Posterior vena cava (tissue), 2 donors: ENCODE measurements at regions not wholly inside any gene's neighbourhood (a gene's known extent, or its start where the extent isn't known, plus 50 kb on each side); places are given as distances from the start of the nearest gene placed in this dataset.

Source experiments
- DNase-seq: peaks from one replicate; pipeline ENCODE4 v3.0.0-alpha.2; 2020; ENCODE audit warnings: low spot score
- intact Hi-C, 2 donors: fragments of 100-400 bp; cut with DNase I; formaldehyde crosslinking; loops; one replicate each; pipeline versions ENCODE4 v1.14.1 to v1.14.2; 2022 to 2023
- donor health status: DM: yes; HTN: yes; CAD: no.
- donor health status: DM: yes; HTN: yes; CAD: no.

- intact Hi-C loops, result loop anchor here in 1 of 2 donors (10.0 kb wide), 1 partner anchor 757 kb away; the partner anchor contains the start of gene BTG1
- DNase-seq, result no peak
Measured at GRCh38 chr12:91387461-91388134, 205.0 kb upstream of the DCN start.

GRCh38 chr12:91384806-91385205 is 202.2 kb upstream of the DCN start:
- no peak for DNase-seq
- intact Hi-C loops, result loop anchor here in 1 of 2 donors (5.0 to 10.0 kb wide), 2 partner anchors 760 to 1187 kb away; partner anchors contain the start of gene BTG1

GRCh38 chr12:91384366-91384765 is 201.7 kb upstream of the DCN start:
- intact Hi-C loops, result loop anchor here in 1 of 2 donors (5.0 to 10.0 kb wide), 2 partner anchors 760 to 1188 kb away; partner anchors contain the start of gene BTG1
- no peak for DNase-seq

- no peak for DNase-seq
- intact Hi-C loops, result loop anchor here in 1 of 2 donors (5.0 to 10.0 kb wide), 2 partner anchors 762 to 1189 kb away; partner anchors contain the start of gene BTG1
Measured at GRCh38 chr12:91383099-91383498, 200.5 kb upstream of the DCN start.

GRCh38 chr12:91382081-91382543 is 199.5 kb upstream of the DCN start:
- intact Hi-C loops, result loop anchor here in 1 of 2 donors (5.0 to 10.0 kb wide), 2 partner anchors 763 to 1190 kb away; partner anchors contain the start of gene BTG1
- DNase-seq, result peak; percentile 93

- DNase-seq, result no peak
- intact Hi-C loops, result loop anchor here in 1 of 2 donors (5.0 to 10.0 kb wide), 2 partner anchors 763 to 1191 kb away; partner anchors contain the start of gene BTG1
Measured at GRCh38 chr12:91381309-91381804, 198.7 kb upstream of the DCN start.

- intact Hi-C loops, result loop anchor here in 1 of 2 donors (5.0 to 10.0 kb wide), 2 partner anchors 764 to 1192 kb away; partner anchors contain the start of gene BTG1
- DNase-seq, result no peak
Measured at GRCh38 chr12:91380631-91381030, 198.0 kb upstream of the DCN start.

- no peak for DNase-seq
- intact Hi-C loops, result no loop called here
Measured at GRCh38 chr12:91379051-91379775, 196.6 kb upstream of the DCN start.

GRCh38 chr12:91377436-91377835 is 194.8 kb upstream of the DCN start:
- intact Hi-C loops, result no loop called here
- DNase-seq, result no peak

GRCh38 chr12:91373086-91373485 is 190.5 kb upstream of the DCN start:
- no peak for DNase-seq
- intact Hi-C loops, result loop anchor here in 1 of 2 donors (5.0 kb wide), 1 partner anchor 1144 kb away; no protein-coding TSS in a partner anchor

- no peak for DNase-seq
- intact Hi-C loops, result loop anchor here in 1 of 2 donors (5.0 kb wide), 1 partner anchor 1147 kb away; no protein-coding TSS in a partner anchor
Measured at GRCh38 chr12:91370086-91370868, 187.7 kb upstream of the DCN start.

- no peak for DNase-seq
- intact Hi-C loops, result no loop called here
Measured at GRCh38 chr12:91368613-91369012, 186.0 kb upstream of the DCN start.

- intact Hi-C loops, result no loop called here
- no peak for DNase-seq
Measured at GRCh38 chr12:91367234-91367849, 184.7 kb upstream of the DCN start.

- no peak for DNase-seq
- intact Hi-C loops, result no loop called here
Measured at GRCh38 chr12:91364471-91365184, 182.0 kb upstream of the DCN start.

- no peak for DNase-seq
- intact Hi-C loops, result no loop called here
Measured at GRCh38 chr12:91361864-91362263, 179.2 kb upstream of the DCN start.

- DNase-seq, result no peak
- intact Hi-C loops, result loop anchor here (5.0 to 10.0 kb wide), 2 partner anchors 383 to 1825 kb away; no protein-coding TSS in a partner anchor
Measured at GRCh38 chr12:91357381-91357780, 174.8 kb upstream of the DCN start.

- intact Hi-C loops, result loop anchor here (5.0 to 10.0 kb wide), 2 partner anchors 382 to 1824 kb away; no protein-coding TSS in a partner anchor
- no peak for DNase-seq
Measured at GRCh38 chr12:91356405-91356804, 173.8 kb upstream of the DCN start.
